G401 (cell line): ENCODE measurements at regions not wholly inside any gene's neighbourhood (a gene's known extent, or its start where the extent isn't known, plus 50 kb on each side); places are given as distances from the start of the nearest gene placed in this dataset.

ENCODE experiments used
- DNase-seq: peaks from one replicate; pipeline ENCODE4 v3.0.0-alpha.2; 2015; ENCODE audit warnings: low spot score
- in situ Hi-C: cut with HindIII; loops from 2 replicates; pipeline ENCODE4 v1.10.0; 2016; ENCODE audit warnings: low sequenced_read_pairs, mixed read lengths

DNA sequence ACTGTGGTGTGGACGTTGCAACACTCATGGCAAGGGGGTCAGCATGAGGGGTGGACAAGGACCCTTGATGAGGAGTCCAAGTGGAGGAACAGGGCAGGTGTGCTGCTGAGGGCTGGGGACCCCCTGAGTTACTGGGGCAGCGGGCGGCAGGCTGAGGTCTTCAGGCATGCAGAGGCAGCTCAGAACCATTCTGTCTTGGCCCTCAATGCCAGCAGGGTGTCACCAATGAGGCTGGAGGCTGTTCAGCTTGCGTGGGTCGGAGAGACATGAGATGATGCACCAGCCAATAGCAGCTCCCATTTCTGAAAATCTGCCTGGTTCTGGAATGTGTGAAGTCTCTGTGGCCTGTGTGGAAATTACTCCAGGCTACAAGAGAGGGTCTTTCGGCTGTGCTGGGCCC is 105.4 kb downstream of the INHBB start:
- in situ Hi-C loops, result no loop called here
- DNase-seq, result no peak

DNA sequence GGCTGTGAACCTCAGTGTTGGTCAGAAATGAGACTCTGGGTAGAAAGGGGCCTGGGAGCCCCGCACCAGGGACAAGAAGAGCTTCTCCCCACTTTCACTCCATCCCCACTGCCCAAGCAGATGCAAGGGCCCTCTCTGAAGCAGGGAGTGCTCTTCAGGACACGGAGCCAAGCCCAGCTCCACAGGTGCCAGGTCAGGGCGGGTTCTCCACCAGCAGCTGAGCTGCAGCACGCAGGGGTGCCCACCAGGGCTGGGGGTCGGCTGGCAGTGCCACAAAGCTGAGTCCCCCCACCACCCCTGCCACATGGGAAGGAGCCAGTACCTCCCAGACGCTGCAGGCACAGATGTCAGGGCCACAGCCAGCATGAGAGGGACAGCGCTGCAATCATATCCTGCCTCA is 106.2 kb downstream of the INHBB start:
- DNase-seq, result no peak
- in situ Hi-C loops, result no loop called here

DNA sequence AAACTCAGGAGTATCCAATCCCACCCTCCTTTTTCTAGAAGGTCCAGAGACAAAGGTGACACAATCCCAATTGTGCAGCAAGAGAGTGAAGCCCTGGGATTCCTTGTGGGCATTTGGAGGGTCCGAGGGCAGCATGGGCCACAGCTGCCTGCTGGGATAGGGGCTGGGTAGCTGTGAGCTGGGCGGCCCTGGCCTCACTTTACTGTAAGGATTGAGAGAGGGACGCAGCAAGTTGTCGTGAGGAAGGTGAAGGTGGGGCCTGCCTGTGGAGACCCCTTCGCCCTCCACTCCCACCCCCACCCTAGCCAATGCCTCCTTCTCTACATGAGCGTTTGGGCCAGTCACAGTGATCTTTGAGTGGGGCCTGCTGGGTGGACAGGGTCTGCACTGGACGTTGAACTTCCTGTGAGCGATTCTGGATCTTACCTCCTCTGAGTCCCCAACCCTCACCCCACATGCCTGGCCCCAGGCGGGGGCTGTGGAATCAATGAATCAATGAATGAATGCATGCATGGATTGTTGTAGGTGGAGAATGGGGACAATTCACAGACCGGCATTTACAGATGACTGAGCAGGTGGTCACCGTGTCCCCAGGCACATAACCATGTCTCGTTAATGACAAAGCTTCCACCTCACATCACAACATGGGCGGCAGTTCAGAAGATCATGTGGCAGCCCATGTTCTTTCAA is 107.2 kb downstream of the INHBB start:
- in situ Hi-C loops, result no loop called here
- no peak for DNase-seq

DNA sequence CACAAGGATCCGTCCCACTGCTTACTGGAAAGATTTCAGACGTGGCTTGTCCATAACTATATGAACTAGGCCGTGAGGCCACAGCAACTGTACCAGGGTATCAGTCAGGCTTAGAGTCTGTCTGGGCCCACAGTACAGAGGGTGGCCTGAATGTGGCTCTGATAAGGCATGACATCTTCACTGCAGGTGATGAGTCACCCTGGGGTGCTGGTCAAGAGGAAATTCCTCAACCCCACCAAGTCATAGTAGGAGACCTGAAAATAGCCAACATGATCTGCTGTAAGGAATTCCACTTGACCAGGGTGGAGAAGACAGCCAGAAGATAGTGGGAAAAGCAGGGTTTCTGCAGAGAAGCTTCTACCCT is 107.7 kb downstream of the INHBB start:
- in situ Hi-C loops, result no loop called here
- no peak for DNase-seq

DNA sequence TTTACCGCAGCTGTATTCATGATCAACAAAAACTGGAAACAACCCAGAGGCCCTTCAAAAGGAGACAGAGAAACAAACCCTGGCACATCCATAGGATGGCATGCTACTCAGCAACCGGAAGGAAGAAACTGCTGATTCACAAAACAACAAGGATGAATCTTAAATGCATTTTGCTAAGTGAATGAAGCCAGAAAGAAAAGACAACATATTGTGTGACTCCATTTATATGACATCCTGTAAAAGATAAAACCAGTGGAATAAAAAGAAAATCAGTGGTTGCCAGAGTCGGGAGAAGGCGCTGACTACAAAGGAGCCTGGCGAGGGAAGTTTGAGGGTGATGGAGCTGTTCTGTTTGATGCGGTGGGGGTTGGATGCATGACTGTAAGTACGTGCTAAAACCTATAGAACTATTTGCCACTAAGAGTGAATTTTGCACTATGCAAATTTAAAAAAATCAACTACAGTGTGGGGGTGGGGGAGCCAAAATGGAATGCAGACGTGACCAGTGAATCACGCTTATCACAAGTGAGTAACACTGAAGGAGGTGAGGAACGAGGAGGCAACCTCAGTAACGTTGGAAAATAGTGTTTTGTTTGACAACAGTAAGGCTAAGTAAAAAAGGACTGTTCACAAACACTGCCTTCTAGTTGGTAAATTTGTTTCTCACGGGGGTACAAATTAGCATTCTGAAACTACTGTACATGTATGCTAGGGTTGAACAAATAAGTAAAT is 108.9 kb downstream of the INHBB start:
- in situ Hi-C loops, result no loop called here
- DNase-seq, result no peak

DNA sequence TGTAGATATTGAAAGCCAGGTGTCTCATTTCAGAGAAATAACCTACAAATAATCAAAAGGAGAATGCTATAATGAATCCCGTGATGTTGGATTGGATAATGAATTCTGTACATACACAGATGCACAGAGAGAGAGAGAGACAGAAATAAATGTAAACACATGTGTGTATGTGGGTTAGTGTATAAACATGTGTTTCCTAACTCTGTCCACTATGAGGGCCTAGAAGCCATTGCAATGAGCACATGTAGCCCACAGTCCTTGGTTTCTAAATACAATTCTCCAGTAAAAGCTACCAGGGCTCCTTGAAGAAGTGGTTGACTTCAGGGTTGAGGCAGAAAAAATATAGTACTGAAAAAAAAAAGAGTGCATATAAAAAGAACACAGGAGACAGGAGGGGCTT is 109.5 kb downstream of the INHBB start:
- no peak for DNase-seq
- in situ Hi-C loops, result no loop called here

DNA sequence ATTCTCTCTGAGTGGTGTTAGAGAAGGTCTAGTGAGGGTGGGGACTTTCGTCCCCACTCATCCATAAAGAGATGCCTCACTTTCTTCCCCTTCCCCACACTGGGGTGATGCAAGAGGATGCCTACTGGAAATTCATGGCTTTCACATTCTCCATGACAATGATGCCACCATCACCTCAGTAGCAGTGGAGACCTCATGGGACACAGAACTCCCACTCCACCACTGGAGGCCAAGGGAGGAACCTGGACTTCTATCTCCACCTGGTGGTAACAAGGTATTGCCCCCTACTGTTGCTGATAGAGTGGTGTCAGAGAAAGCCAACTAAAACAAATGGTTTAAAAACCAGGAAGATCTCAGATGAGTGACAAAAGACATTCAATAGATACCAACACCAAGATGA is 110.9 kb downstream of the INHBB start:
- in situ Hi-C loops, result no loop called here
- no peak for DNase-seq

DNA sequence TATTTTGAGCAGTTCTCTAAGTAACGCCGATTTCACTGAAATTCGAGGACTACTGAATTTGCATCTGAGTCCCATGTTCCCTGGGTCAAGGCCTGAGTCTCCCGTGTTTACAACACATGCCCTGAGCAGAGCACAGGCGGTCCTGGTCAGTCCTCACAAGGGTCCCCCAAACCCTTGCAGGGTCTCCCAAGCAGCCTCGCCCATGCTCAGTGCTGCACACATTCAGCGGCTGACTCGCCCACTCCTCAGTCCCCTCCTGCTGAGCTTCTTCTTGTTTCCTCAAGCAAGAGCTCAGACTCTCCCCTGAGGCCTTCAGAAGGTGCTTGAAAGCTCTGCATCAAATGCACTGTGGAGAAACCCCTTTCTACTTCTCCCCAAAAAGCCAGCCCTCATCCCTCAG is 114.6 kb downstream of the INHBB start:
- DNase-seq, result no peak
- in situ Hi-C loops, result no loop called here

DNA sequence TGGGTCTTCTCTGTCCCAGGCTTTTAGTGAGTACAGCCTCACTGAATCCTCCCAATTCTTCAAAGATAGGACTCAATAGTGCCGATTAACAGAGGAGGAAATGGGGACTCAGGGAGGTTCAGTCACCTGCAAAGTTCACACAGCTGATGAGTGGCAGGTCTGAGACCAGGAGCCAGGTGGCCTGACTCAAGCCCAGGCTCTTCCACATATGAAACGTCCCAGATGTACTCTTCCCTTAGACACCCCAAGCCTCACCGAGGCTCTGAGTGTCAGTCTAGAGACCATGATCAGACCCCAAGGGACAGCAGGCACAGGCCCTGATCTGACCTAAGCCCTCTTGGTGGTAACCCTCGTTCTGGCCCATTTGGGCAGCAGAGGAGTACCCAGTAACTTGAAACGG is 115.2 kb downstream of the INHBB start:
- DNase-seq, result no peak
- in situ Hi-C loops, result no loop called here

DNA sequence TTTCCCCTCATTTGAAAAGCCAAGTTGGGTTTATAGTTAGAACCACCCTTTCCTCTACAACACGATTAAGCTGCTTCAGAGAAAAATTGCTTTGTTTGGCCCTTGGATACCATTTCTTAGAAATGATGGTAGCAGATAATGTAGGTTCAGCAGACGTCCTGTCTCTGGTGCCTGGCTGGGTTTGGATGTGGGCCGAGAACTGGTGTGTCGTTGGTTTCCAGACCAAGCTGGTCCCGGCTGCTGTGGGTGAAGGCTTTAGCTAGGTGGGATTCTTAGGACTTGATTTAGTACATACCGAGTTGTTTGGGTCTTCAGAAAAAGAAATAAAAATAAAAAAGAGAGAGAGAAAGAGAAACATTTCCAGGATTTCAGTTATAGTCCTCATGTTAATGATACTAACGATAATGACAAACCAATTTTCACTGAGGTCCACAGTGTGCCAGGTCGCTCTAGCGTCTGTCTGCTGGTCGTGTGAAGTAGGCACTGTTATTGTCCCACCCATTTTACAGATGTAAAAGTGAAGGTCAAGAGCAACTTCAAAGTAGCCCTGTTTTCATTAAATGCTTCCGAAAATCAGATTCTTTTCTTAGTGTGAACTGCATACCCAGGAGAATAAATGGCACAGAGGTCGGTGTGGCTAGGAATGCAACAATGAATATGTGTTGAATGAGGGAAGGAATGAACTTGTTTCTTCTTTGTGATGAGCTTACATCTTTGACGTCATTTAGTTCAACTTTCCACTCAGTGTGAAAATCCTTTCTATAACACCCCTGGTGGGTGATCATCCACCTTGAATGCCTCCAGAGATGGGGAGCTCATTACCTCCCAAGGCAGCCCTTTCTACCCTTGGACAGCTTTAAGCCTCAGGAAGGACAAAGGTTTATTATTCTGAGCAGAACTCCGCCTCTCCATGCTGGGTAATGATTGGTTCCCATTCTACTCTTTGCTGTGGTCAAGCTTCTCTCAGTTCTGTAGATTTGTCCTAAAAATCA is 115.9 kb downstream of the INHBB start:
- DNase-seq, result no peak
- in situ Hi-C loops, result no loop called here

DNA sequence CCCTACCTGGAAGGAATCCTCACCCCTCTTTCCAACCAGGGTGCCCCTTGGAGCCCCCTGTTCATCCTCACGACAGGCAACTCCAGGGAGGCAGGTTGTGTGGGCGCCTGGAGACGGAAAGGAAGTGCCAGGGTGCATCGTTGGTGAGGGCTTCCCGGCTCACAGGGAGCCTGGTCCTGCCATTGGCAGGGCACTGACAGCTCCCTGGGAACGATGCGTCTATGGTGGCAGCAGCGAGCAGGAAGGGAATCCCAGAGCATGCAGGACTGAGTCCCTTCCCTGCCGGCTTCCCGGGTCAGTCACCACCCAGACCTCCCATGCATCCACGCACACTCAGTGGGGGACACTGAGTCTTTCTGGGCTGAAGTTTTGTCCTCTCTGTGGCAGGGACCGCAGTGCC is 117.6 kb downstream of the INHBB start:
- in situ Hi-C loops, result no loop called here
- DNase-seq, result no peak

DNA sequence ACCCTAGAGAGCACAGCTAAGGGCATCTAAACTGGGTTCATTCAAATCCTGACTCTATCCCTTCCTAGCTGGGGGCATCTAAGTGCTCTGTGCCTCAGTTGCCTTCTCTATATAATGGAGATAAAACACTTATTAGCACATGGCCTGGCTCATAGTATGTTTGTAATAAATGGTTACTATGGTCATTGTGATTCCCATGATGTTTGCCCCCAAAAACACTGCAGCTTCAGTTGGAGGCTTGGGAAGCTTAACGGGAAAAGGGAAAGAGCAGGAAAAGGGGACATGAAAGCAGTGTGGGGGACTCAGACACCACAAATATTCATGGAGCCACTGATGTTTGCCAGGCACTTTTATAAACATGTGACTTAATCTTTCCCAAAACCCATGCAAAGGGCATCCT is 118.1 kb downstream of the INHBB start:
- no peak for DNase-seq
- in situ Hi-C loops, result no loop called here

DNA sequence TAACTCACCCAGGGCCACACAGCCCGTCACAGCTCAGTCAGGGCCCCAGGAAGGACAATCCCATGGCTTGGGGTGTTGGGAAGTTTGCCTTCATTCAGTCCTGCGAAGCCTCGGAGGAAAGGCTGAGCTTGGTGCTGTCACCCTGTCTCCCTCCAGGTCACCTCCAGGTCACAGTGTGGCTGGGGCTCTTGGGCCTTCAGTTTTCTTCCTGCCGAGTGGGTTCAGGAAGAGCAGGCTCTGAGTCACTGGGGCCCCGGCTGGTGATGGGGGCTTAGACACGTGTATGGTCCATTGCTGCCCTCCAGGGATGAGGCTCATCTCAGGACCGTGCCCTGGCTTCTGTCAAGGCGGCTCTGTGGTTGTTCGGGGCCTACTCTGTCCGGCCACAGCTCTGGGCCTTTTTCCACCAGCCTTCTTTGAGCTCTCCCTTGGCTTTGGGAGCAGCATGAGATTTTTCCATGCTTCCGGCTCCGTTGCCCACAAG is 118.6 kb downstream of the INHBB start:
- in situ Hi-C loops, result no loop called here
- no peak for DNase-seq

DNA sequence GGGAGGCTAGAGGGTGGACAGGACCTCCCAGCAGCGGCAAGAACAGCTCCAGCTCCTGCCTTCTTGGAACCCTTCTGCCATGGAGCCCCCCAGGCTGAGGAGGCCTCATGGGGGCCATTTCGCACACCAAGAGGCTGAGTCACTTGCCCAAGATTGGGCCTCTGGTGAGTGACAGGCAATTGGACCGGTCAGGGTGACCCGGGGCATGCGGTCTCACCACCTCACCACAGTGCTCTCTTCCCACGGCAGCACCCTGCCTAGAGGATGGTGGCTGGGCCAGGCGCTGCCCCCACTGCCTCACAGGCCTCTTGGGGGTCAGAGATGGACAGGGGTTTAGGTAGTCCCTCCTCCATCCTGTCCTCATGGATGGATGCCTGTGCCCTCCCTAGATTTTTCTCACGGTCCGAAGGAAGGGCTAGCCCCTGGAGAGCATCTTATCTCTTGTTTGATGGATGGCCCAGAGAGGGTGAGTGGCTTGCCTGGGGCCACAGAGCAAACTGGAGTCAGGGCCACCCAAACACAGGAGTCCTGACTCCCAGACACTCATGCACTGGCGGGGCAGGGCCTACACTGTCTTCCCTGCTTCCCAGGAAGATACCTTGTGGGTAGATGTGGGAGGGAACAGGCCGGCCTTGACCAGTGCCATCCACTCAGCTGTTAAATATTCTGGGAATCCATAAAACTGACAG is 119.2 kb downstream of the INHBB start:
- DNase-seq, result no peak
- in situ Hi-C loops, result no loop called here

DNA sequence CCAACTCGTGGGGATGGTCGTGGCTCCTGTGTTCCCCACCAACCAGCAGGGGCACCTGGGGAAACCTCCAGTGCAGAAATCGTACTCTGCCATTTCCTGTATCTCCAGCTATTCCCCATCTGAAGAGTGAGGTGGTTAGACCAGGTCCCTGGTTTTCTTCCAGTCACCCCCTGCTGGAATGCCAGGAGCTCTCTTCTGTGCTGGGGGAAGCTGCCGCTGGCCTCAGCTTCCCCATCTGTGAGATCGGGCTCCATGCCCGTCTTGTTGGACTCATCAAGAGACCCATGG is 119.7 kb downstream of the INHBB start:
- in situ Hi-C loops, result no loop called here

DNA sequence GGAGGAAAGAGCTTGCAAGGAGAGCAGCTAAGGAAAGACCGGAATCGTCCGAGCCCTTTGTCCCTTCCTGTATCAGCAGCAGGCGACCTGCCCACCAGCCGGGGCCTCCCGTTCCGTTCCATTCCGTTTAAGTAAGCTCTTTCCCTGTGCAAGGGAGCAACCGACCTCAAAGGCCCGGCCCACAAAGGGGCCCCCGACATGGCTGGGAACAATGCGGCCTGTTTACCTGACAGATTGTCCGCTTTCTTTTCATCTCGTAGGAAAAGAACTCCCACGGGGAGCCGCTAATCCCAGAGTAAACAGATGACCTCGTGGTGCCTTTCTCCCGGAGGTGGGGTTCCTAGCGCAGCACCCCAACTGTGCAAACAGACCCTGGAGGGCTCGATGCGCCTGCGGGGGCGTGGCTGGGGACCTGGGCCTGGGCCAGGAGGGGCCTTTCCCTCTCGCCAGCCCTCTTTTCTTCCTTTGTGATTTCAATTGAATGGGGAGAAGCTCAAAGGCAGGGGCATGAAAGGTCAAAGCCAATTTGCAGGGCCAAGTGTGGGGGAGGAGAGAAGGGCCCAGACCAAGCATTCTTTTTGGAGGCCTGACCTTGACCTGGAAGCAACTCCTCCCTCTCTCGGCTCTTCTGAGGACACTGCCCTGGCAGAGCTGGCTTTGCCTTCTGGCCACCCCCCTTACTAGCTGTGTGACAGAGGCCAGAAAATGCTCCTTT is 120.2 kb downstream of the INHBB start:
- in situ Hi-C loops, result no loop called here
- DNase-seq, result peak; percentile 13

More for the DNA sequence above, 119.7 kb downstream of the INHBB start:
- no peak for DNase-seq

DNA sequence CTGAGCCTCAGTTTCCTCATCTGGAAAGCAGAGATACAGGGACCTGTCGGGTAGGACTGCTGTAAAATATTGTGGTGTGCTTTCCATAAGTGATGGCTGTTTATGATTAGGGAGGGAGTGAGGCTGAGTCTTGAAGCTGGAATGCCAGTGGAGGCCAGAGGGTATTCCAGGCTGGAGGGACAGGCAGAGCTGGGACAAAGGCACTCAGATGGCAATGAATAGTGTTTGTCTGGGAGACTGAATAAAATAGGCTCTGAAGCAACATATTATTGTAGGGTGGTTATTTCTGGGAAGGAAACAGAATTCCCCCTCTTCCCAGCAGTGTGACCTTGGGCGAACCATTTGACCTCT is 120.7 kb downstream of the INHBB start:
- no peak for DNase-seq
- in situ Hi-C loops, result no loop called here

DNA sequence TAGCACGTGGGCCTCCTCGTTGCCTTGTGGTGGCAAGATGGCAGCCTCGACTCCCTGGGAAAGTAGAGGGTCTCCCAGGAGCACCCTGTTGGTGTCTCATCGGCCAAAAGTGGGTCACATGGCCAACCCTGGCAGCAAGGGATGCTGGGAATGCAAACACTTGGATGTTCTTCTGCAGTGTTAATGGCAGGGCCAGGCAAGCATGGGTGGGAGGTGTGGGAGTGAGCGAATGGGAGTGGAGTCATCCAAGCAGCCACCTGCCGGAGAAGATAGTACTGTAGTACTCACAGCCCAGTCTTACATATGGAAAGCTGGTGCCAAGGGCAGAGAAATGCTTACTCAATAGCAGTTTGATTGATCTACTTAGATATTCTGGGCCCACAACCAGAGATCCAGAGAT is 122.2 kb downstream of the INHBB start:
- DNase-seq, result no peak
- in situ Hi-C loops, result no loop called here

DNA sequence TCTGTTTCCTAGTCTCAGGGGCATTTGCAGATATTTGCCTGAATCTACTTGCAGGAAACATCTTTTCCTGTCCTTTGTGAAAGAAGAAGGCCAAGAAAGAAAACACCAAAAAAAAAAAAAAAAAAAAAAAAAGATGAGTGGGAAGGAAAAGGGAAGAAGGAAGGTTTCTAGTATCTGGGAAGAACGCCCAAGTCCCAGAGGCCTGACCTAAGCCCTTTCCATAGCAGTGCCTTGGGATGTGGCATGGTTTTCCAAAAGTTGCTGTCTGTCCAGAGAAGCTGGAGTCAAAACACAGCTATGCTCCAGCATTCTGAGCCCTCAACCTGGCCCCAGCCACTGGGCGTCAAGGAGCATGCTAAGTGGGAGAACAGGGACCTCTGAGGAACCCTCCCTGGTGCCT is 123.5 kb downstream of the INHBB start:
- DNase-seq, result no peak
- in situ Hi-C loops, result no loop called here
